ENCODE measurements at regions not wholly inside any gene's neighbourhood (a gene's known extent, or its start where the extent isn't known, plus 50 kb on each side); places are given as distances from the start of the nearest gene placed in this dataset.

DNA sequence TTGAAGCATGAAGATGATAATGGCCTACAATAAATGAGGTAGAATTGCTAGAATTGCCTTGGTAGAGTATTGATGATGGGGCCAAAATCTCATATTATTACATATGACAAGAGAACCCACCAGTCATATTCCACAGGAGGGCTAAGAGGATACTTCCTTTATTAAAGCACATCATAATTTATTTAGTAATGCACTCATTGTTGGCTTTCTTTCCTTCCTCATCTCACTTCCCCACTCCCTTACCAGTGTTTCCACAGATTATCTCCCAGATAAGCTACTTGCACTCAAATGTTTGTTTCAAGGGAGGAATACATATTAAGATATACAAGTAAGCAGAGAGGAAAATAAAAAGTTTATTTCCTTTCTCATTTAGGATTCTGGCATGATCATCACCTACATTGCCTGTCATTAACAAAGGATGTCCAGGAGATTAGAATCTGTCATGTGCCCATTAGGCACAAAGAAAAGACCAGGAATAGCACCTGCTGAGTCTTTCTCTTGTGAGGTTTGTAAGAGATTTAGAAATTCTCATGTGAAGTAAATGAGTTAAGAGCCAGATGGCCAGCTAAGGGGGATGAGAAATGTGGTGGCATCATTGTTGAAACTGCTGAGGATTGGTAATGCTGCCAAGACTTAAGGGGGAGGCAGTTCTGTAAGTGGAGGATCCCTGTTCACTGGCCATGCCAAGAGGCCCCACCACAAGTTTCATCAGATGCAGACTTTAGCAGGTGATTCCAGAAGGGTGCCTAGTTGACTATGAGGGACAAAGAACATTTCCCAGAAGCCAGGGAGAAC, 52.4 kb upstream of the PRDM8 start:
- Histone ChIP-seq H4K5ac (ENCODE audit: low read depth, low read length) (no peak overlapping the region), H3K9ac (ENCODE audit: low read depth, low read length) (no peak overlapping the region), H3K23ac (ENCODE audit: low read depth, low read length) (no peak overlapping the region), H3K79me1 (ENCODE audit: low read depth in 1 of 2, low read length in 2 of 2) (no peaks in the 10 kb centered on the region), H2AK9ac (replicated peaks; ENCODE audit: low read depth, low read length, poor library complexity) (no peak overlapping the region), H4K20me1 (ENCODE audit: insufficient read depth, low read length) (no peaks in the 10 kb centered on the region), H3K9me3 (ENCODE audit: control insufficient read depth, insufficient read depth, low read length) (no peaks in the 10 kb centered on the region), H2BK5ac (ENCODE audit: low read depth, low read length, poor library complexity, severe bottlenecking) (no peak overlapping the region), H3K4me3 (ENCODE audit: insufficient read depth, low read depth, low read length) (no peak overlapping the region), H3K4me1 (ENCODE audit: control insufficient read depth, insufficient read depth, low read length) (no peaks in the 10 kb centered on the region), H4K8ac (ENCODE audit: low read depth in 2 of 2, low read length in 2 of 2) (no peak overlapping the region), H3K36me3 (ENCODE audit: control insufficient read depth, insufficient read depth, low read length) (no peaks in the 10 kb centered on the region), H3K4ac (ENCODE audit: low read depth, low read length) (no peak overlapping the region), H2AFZ (replicated peaks; ENCODE audit: low read length, poor library complexity) (no peak overlapping the region), H3K56ac (ENCODE audit: extremely low read depth, insufficient read depth, low read length) (no peak overlapping the region), H3K9me1 (ENCODE audit: insufficient read depth, low read length) (no peaks in the 10 kb centered on the region), H3K14ac (replicated peaks; ENCODE audit: low read depth, low read length) (no peak overlapping the region), H3K27me3 (ENCODE audit: control insufficient read depth, insufficient read depth, low read length) (no peaks in the 10 kb centered on the region), H2BK20ac (ENCODE audit: low read depth, low read length) (no peak overlapping the region), H2BK120ac (ENCODE audit: low read depth, low read length) (no peak overlapping the region), H3K4me2 (ENCODE audit: low read depth, low read length) (no peak overlapping the region), H2BK15ac (ENCODE audit: low read depth, low read length) (no peak overlapping the region), H3K27ac (ENCODE audit: insufficient read depth, low read length) (no peak overlapping the region), H2AK5ac (ENCODE audit: low read depth, low read length) (no peak overlapping the region), H4K91ac (ENCODE audit: insufficient read depth, low read depth, low read length) (no peak overlapping the region), H3K18ac (ENCODE audit: low read depth, low read length) (no peak overlapping the region)
- TF ChIP-seq RAD21 (IDR thresholded peaks at IDR 0.05; ENCODE audit: low read length), result no peak
- TF ChIP-seq, protein P1, sequence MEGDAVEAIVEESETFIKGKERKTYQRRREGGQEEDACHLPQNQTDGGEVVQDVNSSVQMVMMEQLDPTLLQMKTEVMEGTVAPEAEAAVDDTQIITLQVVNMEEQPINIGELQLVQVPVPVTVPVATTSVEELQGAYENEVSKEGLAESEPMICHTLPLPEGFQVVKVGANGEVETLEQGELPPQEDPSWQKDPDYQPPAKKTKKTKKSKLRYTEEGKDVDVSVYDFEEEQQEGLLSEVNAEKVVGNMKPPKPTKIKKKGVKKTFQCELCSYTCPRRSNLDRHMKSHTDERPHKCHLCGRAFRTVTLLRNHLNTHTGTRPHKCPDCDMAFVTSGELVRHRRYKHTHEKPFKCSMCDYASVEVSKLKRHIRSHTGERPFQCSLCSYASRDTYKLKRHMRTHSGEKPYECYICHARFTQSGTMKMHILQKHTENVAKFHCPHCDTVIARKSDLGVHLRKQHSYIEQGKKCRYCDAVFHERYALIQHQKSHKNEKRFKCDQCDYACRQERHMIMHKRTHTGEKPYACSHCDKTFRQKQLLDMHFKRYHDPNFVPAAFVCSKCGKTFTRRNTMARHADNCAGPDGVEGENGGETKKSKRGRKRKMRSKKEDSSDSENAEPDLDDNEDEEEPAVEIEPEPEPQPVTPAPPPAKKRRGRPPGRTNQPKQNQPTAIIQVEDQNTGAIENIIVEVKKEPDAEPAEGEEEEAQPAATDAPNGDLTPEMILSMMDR (conservative IDR thresholded peaks at IDR 0.05; ENCODE audit: low read depth, low read length), result no peak
- no peak for TF ChIP-seq USF2 (IDR thresholded peaks at IDR 0.05; ENCODE audit: low read depth, low read length)
- TF ChIP-seq, protein P2, sequence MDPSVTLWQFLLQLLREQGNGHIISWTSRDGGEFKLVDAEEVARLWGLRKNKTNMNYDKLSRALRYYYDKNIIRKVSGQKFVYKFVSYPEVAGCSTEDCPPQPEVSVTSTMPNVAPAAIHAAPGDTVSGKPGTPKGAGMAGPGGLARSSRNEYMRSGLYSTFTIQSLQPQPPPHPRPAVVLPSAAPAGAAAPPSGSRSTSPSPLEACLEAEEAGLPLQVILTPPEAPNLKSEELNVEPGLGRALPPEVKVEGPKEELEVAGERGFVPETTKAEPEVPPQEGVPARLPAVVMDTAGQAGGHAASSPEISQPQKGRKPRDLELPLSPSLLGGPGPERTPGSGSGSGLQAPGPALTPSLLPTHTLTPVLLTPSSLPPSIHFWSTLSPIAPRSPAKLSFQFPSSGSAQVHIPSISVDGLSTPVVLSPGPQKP (IDR thresholded peaks at IDR 0.05; ENCODE audit: borderline replicate concordance, low read depth, low read length), result no peak
- TF ChIP-seq MAZ (IDR thresholded peaks at IDR 0.05; ENCODE audit: borderline replicate concordance, low read depth, low read length), result no peak
- TF ChIP-seq SMC3 (IDR thresholded peaks at IDR 0.05; ENCODE audit: low read depth, low read length), result no peak
- no peak for TF ChIP-seq MXI1 (IDR thresholded peaks at IDR 0.05; ENCODE audit: borderline replicate concordance, low read depth, low read length)
- TF ChIP-seq RFX5 (IDR thresholded peaks at IDR 0.05; ENCODE audit: low read depth, low read length), result no peak
- TF ChIP-seq CHD1 (IDR thresholded peaks at IDR 0.05; ENCODE audit: low read depth, low read length), result no peak
- no peak for TF ChIP-seq RCOR1 (IDR thresholded peaks at IDR 0.05; ENCODE audit: insufficient replicate concordance, low read length)
- ATAC-seq (ENCODE audit: low read depth) (no peak), DNase-seq (no peak)
- intact Hi-C loops (cut with micrococcal nuclease) (no loop called here), dilution Hi-C loops (cut with HindIII; ENCODE audit: low sequenced_read_pairs, unreplicated experiment) (no loop called here), in situ Hi-C loops (cut with MboI; ENCODE audit: low sequenced_read_pairs) (no loop called here)
- CTCF ChIA-PET, result no interaction called here
- no TSS peak for BruUV-seq (replicated peaks)
- POLR2A ChIA-PET (ENCODE audit: unreplicated experiment), result no interaction called here

Data from IMR-90 (cell line).